ENCODE measurements at regions not wholly inside any gene's neighbourhood (a gene's known extent, or its start where the extent isn't known, plus 50 kb on each side); places are given as distances from the start of the nearest gene placed in this dataset.

DNA sequence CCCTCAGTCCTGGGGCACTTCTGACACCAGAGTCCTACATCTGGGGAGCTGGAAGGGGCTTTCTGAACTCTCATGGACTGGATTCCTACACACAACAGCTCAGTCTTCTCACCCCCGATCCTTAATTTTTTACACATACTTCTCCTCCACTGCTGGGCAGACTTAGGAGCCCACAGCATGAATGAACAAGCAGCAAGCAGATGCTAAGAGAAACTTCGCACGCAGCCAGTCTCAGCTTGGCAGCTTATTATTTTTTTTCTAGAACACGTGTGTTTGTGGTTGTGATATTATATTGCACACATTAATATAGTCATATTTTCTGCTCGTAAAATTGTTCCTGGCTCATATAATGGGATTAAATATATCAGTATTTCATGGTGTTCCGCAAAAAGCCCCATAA lies 50.9 kb upstream of the LOXL4 start:
- Histone ChIP-seq H2AFZ (ENCODE audit: low read length) (no peak overlapping the region), H3K36me3 (ENCODE audit: insufficient read depth, low read length) (no peaks in the 10 kb centered on the region), H3K27me3 (ENCODE audit: insufficient read depth, low read length) (no peaks in the 10 kb centered on the region), H3K4me1 (ENCODE audit: insufficient read depth, low read length, severe bottlenecking) (no peaks in the 10 kb centered on the region), H4K20me1 (ENCODE audit: insufficient read depth, low read length) (no peaks in the 10 kb centered on the region), H3K9me2 (ENCODE audit: low read depth, low read length) (no peaks in the 10 kb centered on the region), H3K27ac (ENCODE audit: low read depth, low read length, poor library complexity, severe bottlenecking) (no peak overlapping the region), H3K9ac (ENCODE audit: low read length) (no peak overlapping the region), H3K4me2 (ENCODE audit: low read length) (no peak overlapping the region), H3K4me3 (ENCODE audit: low read depth, low read length, poor library complexity, severe bottlenecking) (no peak overlapping the region), H3K79me2 (ENCODE audit: insufficient read depth, low read length) (no peaks in the 10 kb centered on the region), H3K9me3 (ENCODE audit: low read length) (no peaks in the 10 kb centered on the region), H3F3A (ENCODE audit: insufficient read depth, low read length) (no peaks in the 10 kb centered on the region)
- no peak for TF ChIP-seq EZH2 (IDR thresholded peaks at IDR 0.05; ENCODE audit: borderline replicate concordance, low read length)
- TF ChIP-seq, protein P1, sequence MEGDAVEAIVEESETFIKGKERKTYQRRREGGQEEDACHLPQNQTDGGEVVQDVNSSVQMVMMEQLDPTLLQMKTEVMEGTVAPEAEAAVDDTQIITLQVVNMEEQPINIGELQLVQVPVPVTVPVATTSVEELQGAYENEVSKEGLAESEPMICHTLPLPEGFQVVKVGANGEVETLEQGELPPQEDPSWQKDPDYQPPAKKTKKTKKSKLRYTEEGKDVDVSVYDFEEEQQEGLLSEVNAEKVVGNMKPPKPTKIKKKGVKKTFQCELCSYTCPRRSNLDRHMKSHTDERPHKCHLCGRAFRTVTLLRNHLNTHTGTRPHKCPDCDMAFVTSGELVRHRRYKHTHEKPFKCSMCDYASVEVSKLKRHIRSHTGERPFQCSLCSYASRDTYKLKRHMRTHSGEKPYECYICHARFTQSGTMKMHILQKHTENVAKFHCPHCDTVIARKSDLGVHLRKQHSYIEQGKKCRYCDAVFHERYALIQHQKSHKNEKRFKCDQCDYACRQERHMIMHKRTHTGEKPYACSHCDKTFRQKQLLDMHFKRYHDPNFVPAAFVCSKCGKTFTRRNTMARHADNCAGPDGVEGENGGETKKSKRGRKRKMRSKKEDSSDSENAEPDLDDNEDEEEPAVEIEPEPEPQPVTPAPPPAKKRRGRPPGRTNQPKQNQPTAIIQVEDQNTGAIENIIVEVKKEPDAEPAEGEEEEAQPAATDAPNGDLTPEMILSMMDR (IDR thresholded peaks at IDR 0.05; ENCODE audit: low read length) = no peak
